ENCODE measurements at regions not wholly inside any gene's neighbourhood (a gene's known extent, or its start where the extent isn't known, plus 50 kb on each side); places are given as distances from the start of the nearest gene placed in this dataset.

DNA sequence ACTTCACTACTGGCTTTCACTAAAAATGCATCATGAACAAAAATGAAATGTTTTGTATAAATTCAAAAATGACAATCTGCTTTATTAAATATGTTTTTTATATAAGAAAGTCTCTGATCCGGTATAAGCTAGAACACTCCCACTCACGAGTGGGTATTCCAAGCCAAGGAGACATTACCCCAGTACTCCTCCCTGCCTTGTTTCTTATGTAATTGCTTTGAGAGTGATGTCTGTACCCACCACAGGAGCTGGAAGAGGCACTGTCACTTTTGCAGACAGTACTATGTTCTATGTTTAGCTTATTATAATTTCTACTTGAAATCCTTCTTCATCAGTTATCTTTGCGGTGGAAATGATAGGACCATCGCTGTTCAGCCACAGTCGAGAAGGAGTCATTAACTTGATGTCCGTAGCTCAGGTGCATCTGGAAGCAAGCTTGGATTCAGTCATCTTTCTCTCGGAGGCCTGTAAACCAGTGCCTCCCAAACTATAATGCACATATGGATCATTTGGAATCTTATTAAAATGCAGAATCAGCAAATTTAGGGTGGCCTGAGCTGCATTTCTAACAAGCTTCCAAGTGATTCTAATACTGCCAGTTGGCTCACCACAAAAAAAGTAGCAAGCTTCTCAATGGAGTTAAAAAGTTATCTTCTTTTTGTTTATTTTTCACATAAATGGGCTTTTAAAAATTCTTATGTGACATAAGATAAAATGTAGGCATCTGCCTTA, 396.4 kb downstream of the GRIA2 start:
- no peak for DNase-seq (ENCODE audit: low read depth)
- TF ChIP-seq, protein P1, sequence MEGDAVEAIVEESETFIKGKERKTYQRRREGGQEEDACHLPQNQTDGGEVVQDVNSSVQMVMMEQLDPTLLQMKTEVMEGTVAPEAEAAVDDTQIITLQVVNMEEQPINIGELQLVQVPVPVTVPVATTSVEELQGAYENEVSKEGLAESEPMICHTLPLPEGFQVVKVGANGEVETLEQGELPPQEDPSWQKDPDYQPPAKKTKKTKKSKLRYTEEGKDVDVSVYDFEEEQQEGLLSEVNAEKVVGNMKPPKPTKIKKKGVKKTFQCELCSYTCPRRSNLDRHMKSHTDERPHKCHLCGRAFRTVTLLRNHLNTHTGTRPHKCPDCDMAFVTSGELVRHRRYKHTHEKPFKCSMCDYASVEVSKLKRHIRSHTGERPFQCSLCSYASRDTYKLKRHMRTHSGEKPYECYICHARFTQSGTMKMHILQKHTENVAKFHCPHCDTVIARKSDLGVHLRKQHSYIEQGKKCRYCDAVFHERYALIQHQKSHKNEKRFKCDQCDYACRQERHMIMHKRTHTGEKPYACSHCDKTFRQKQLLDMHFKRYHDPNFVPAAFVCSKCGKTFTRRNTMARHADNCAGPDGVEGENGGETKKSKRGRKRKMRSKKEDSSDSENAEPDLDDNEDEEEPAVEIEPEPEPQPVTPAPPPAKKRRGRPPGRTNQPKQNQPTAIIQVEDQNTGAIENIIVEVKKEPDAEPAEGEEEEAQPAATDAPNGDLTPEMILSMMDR (IDR thresholded peaks at IDR 0.05; ENCODE audit: insufficient read depth, low read depth, low read length, missing control alignments), result no peak
- H3K4me3 ChIP-seq (ENCODE audit: low read length), result no peak overlapping the region

DNA sequence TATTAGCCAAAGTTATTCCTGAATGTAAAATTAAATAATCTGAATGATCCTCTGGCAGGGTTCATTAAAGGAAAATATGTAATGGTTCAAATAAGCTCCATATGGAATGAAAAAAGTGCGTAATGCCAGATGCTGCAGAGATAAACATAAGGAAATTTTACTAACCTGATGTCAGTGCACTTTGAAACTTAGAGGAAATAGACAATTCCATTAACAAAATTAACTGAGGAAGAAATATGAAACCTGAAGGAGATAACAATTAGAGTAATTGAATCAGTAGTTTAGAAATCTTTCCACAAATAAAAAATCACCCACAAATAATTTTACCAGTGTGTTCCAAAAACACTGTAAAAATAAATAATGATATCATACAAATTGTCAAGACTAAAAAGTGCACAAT, 387.5 kb downstream of the GRIA2 start:
- TF ChIP-seq, protein P1 (IDR thresholded peaks at IDR 0.05; ENCODE audit: insufficient read depth, low read depth, low read length, missing control alignments), result no peak
- H3K4me3 ChIP-seq (ENCODE audit: low read length), result no peak overlapping the region
- no peak for DNase-seq (ENCODE audit: low read depth)

DNA sequence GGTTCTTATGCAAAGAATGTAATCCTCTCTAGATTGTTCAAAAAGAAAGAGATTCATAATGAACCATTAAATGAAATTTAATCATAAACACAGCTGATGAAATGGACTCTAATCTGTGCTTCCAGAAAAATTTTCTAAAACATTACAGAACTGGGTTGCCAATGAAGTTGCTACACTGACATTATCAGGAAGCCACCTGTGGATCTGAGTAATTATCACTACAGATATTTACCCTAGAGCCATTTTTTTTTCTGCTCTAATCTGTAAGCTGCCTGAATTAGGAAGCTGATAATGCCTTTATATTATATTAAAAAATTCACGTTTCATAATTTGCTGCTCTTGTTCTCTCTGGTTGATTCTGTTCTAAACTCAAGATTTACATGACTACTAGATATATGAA, 380.1 kb downstream of the GRIA2 start:
- no peak overlapping the region for H3K4me3 ChIP-seq (ENCODE audit: low read length)
- DNase-seq (ENCODE audit: low read depth), result no peak
- TF ChIP-seq, protein P1 (IDR thresholded peaks at IDR 0.05; ENCODE audit: insufficient read depth, low read depth, low read length, missing control alignments), result no peak

DNA sequence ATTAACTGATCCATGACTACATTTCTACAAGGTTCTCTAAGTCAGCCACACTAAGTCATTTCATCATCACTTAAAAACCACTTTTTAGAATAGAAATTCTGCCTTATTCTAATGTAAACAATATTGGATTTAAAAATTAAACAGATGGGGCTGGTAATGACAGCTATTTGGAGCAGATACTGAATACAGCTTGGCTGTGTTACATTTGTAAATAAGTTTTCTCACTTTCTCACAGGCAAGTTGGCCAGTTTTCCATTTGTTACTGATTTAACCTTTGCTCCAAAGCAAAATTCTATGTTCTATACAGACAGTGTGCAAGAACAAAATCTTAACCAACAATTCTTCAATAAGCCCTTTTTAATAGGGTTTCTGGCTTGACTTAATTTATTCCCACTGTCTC, 370.7 kb downstream of the GRIA2 start:
- H3K4me3 ChIP-seq (ENCODE audit: low read length), result no peak overlapping the region
- TF ChIP-seq, protein P1 (IDR thresholded peaks at IDR 0.05; ENCODE audit: insufficient read depth, low read depth, low read length, missing control alignments), result no peak
- no peak for DNase-seq (ENCODE audit: low read depth)

GRCh38 chr4:157590679-157591078, 370.2 kb downstream of the GRIA2 start:
- TF ChIP-seq, protein P1 (IDR thresholded peaks at IDR 0.05; ENCODE audit: insufficient read depth, low read depth, low read length, missing control alignments), result no peak
- H3K4me3 ChIP-seq (ENCODE audit: low read length), result no peak overlapping the region

DNA sequence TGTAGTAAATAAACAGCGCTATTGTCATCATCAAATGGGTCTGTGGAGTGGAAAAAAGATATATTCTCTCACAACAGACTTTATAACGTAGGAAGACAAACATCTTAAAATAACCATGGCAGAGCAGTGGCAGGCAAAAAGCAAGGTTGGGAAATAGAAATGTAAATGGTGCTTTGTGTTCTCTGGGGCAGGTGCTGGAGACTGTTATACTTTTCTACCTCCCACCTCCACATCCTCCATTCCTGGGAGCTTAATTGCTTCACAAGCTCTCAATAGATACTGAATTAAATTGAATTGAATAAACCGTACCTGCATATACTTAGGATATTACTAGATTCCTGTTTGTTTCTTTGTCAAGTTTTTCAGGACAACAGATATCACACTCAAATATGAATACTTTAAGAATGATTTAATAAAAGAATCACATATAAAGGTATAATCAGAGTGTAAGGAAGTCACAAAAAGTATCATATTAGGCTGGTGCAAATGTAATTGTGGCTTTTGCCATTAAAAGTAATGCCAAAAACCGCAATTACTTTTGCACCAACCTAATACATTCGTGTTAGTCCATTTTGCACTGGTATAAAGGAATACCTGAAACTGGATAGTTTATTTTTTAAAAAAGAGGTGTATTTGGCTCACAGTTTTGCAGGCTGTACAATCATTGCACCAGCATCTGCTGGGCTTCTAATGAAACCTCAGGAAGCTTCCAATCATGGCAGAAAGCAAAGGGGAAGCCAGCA, 367.3 kb downstream of the GRIA2 start:
- TF ChIP-seq, protein P1 (IDR thresholded peaks at IDR 0.05; ENCODE audit: insufficient read depth, low read depth, low read length, missing control alignments), result no peak
- no peak overlapping the region for H3K4me3 ChIP-seq (ENCODE audit: low read length)
- DNase-seq (ENCODE audit: low read depth), result no peak

More at GRCh38 chr4:157590679-157591078, 370.2 kb downstream of the GRIA2 start:
- no peak for DNase-seq (ENCODE audit: low read depth)
